ENCODE measurements at regions not wholly inside any gene's neighbourhood (a gene's known extent, or its start where the extent isn't known, plus 50 kb on each side); places are given as distances from the start of the nearest gene placed in this dataset.

DNA sequence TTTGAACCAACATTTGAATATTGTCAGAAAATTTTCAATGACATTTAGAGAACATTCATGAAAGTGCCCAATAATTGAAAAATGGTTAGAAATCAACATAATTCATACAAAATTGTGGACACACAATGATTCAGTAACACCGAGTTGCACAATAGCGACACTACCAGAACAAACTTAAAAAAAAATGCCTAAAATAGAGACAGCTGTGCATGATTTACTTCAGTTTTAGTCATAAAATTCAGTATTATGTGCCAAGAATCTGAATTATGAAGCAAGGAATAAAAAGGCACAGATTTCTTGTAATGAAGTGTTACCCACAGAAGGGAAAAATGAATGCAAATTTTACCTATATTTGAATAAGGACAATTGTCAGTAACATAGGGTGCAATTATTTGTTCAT lies 396.0 kb downstream of the SEMA3D start:
- H3K27me3 Mint-ChIP-seq (ENCODE audit: low read depth, poor library complexity): no peaks in the 10 kb centered on the region
- no peak overlapping the region for H3K4me3 Mint-ChIP-seq
- H3K27ac Mint-ChIP-seq: no peak overlapping the region
- H3K4me1 Mint-ChIP-seq: no peaks in the 10 kb centered on the region
- H3K36me3 Mint-ChIP-seq (ENCODE audit: low read depth): no peaks in the 10 kb centered on the region
- TF ChIP-seq, protein P1, sequence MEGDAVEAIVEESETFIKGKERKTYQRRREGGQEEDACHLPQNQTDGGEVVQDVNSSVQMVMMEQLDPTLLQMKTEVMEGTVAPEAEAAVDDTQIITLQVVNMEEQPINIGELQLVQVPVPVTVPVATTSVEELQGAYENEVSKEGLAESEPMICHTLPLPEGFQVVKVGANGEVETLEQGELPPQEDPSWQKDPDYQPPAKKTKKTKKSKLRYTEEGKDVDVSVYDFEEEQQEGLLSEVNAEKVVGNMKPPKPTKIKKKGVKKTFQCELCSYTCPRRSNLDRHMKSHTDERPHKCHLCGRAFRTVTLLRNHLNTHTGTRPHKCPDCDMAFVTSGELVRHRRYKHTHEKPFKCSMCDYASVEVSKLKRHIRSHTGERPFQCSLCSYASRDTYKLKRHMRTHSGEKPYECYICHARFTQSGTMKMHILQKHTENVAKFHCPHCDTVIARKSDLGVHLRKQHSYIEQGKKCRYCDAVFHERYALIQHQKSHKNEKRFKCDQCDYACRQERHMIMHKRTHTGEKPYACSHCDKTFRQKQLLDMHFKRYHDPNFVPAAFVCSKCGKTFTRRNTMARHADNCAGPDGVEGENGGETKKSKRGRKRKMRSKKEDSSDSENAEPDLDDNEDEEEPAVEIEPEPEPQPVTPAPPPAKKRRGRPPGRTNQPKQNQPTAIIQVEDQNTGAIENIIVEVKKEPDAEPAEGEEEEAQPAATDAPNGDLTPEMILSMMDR (IDR thresholded peaks at IDR 0.05): no peak
- DNase-seq: no peak
- peaks cover 4% of the 10 kb centered on the region for H3K9me3 Mint-ChIP-seq

DNA sequence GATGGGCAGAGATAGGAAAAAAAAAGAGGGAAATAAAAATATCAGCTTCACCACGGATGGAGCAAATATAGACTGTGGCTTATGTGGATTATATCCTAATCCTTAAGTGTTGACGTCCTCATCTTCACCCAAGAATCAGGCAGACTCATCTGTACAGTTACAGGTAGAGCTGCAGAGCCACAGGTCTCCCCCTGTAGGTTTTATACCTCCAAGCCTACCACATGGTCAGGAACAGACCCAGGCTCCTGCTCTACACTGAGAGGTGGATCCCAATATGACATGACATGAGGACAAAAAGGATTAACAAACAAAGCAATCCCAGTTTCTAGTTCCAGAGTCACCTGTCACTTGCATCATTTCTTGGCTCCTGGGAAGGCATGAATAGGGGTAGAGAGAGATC lies 400.8 kb downstream of the SEMA3D start:
- no peak for DNase-seq
- TF ChIP-seq, protein P1 (IDR thresholded peaks at IDR 0.05): no peak
- Mint-ChIP-seq H3K27ac (no peak overlapping the region), H3K9me3 (no peaks in the 10 kb centered on the region), H3K4me1 (peaks cover 9% of the 10 kb centered on the region), H3K27me3 (ENCODE audit: low read depth, poor library complexity) (no peaks in the 10 kb centered on the region), H3K4me3 (no peak overlapping the region), H3K36me3 (ENCODE audit: low read depth) (no peaks in the 10 kb centered on the region)

DNA sequence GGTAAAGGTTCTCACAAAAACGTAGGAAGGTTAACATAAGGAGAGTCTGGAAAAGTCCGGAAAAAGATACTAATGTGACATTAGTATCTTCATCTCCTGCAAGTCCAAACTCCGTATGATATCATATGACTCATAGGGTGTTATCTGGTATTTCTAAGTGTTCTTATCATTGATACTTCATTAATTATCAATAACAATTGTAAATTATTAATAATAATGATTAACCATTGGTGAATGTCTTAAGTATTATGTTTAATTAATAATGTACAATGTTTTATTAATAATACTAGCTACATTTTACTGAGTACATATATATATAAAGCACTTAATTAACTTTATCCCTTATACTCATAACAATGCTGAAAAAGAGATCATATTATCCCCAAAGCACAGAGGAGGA lies 402.4 kb downstream of the SEMA3D start:
- no peak overlapping the region for H3K27ac Mint-ChIP-seq
- no peaks in the 10 kb centered on the region for H3K27me3 Mint-ChIP-seq (ENCODE audit: low read depth, poor library complexity)
- H3K4me1 Mint-ChIP-seq: peaks cover 9% of the 10 kb centered on the region
- no peaks in the 10 kb centered on the region for H3K36me3 Mint-ChIP-seq (ENCODE audit: low read depth)
- no peak overlapping the region for H3K4me3 Mint-ChIP-seq
- TF ChIP-seq, protein P1 (IDR thresholded peaks at IDR 0.05): no peak
- DNase-seq: no peak
- no peaks in the 10 kb centered on the region for H3K9me3 Mint-ChIP-seq

DNA sequence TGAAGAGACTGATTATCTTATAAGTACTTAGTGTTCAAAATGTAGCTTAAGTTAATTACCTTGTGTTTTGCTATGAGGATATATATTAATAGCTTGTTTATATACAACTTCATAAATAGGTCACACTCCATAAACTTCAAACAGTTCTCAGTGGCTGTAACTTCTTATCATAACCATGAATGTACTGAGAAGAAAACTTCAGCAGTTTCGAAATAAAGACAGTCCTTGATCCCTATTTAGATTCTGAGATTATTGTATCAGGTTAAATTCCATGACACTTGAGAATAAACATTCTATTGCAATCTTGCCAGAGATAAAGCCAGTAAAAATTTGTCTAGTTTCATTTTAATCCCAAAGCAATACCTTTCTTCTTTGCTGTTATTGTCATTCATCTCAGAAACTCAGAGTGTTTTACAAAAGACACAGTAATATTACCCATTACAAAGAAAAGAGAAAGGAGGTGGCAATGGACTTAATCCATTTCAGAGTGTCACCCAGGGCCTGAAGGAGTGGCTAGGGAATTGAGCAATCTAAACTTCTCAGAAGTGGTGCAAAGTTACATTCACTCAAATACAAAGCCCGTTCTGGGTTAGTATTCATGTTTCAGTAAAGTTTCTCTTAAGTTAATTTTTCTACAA lies 403.6 kb downstream of the SEMA3D start:
- DNase-seq: no peak
- no peaks in the 10 kb centered on the region for H3K9me3 Mint-ChIP-seq
- TF ChIP-seq, protein P1 (IDR thresholded peaks at IDR 0.05): no peak
- H3K4me1 Mint-ChIP-seq: peaks cover 9% of the 10 kb centered on the region
- H3K27me3 Mint-ChIP-seq (ENCODE audit: low read depth, poor library complexity): no peaks in the 10 kb centered on the region
- H3K36me3 Mint-ChIP-seq (ENCODE audit: low read depth): no peaks in the 10 kb centered on the region
- H3K27ac Mint-ChIP-seq: no peak overlapping the region
- no peak overlapping the region for H3K4me3 Mint-ChIP-seq

DNA sequence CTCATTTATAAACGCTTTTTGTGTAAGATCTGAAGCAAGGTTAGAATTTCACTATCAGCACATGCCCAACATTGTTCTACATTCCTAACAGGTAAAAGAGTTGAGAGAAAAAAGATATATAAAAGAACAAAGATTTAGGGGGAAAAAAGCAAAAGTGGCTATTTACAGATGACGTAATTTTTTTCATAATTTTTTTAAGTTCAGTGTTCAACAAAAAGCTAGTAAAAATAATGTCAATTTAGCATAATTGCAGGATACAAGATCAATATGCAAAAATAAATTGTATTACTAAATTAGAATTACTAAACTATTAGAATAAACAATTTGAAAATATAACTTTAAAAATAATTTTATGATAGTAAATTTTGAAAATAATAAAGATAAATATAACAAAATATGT lies 405.0 kb downstream of the SEMA3D start:
- Mint-ChIP-seq H3K4me1 (peaks cover 9% of the 10 kb centered on the region), H3K36me3 (ENCODE audit: low read depth) (no peaks in the 10 kb centered on the region), H3K4me3 (no peak overlapping the region), H3K9me3 (peaks cover 4% of the 10 kb centered on the region), H3K27ac (no peak overlapping the region), H3K27me3 (ENCODE audit: low read depth, poor library complexity) (no peaks in the 10 kb centered on the region)
- TF ChIP-seq, protein P1 (IDR thresholded peaks at IDR 0.05): no peak
- no peak for DNase-seq

Data from nephron progenitor cell (in vitro differentiated cells).